NT2/D1 (cell line): ENCODE measurements at regions not wholly inside any gene's neighbourhood (a gene's known extent, or its start where the extent isn't known, plus 50 kb on each side); places are given as distances from the start of the nearest gene placed in this dataset.

ENCODE experiments used
- DNase-seq: peaks from one replicate; pipeline ENCODE4 v3.0.0-alpha.2; 2011; ENCODE audit warnings: low read depth, low spot score
- H3K27me3 ChIP-seq: 2 replicates; pipeline ENCODE4 v1.6.0; 2011; ENCODE audit warnings: mild to moderate bottlenecking; ENCODE audit not compliant: insufficient read length, insufficient read depth
- H3K36me3 ChIP-seq: 2 replicates; pipeline ENCODE4 v1.6.1; 2011; ENCODE audit warnings: mild to moderate bottlenecking, low read length, mixed read lengths; ENCODE audit not compliant: insufficient read depth, insufficient read length
- H3K4me1 ChIP-seq: 2 replicates; pipeline ENCODE4 v1.5.1; 2011; ENCODE audit not compliant: insufficient read depth, insufficient read length
- H3K4me3 ChIP-seq: 2 replicates; pipeline ENCODE4 v1.5.1; 2011; ENCODE audit warnings: low read depth; ENCODE audit not compliant: insufficient read length
- H3K9ac ChIP-seq: 2 replicates; pipeline ENCODE4 v1.6.0; 2011; ENCODE audit warnings: low read depth; ENCODE audit not compliant: insufficient read length
- H3K9me3 ChIP-seq: 2 replicates; pipeline ENCODE4 v1.5.1; 2011; ENCODE audit warnings: mild to moderate bottlenecking, low read length; ENCODE audit not compliant: insufficient read depth
- SUZ12 ChIP-seq: IDR thresholded peaks from 2 replicates; pipeline ENCODE4 v1.6.1; 2011; ENCODE audit not compliant: insufficient read length, insufficient read depth; ENCODE audit errors: extremely low read depth
- YY1 ChIP-seq: IDR thresholded peaks from 2 replicates; pipeline ENCODE4 v1.6.1; 2011; ENCODE audit not compliant: insufficient read length, insufficient read depth
- ZNF274 ChIP-seq: IDR thresholded peaks from 2 replicates; pipeline ENCODE4 v1.6.1; 2011; ENCODE audit warnings: mild to moderate bottlenecking, low read depth, low read length

DNA sequence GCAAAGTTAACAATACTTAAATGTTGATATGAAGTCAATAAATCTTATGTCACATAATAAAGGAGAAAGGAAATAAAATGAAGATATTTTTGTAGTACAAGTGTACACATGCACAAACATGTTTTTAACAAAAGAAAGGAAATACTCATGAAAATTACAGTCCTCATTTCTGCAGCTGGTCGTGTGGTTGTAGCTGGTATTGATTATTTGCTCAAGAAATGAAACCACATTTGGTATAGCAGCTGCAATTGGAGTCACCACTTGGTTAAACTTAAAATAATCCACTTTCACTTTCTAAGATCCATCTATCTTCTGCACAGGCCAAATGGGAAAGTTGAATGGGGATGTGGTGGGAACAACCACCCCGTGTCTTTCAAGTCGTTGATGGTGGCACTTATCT, 580.5 kb upstream of the NRXN1 start:
- no peak overlapping the region for H3K9ac ChIP-seq
- no peak for DNase-seq
- H3K36me3 ChIP-seq = no peaks in the 10 kb centered on the region
- no peak overlapping the region for H3K4me3 ChIP-seq
- H3K4me1 ChIP-seq = no peaks in the 10 kb centered on the region
- peaks cover 39% of the 10 kb centered on the region; the same call in 1 of the 2 replicates for H3K9me3 ChIP-seq
- no peaks in the 10 kb centered on the region for H3K27me3 ChIP-seq
- TF ChIP-seq ZNF274 (no peak), YY1 (no peak), SUZ12 (no peak)

GRCh38 chr2:51601706-51602105, 569.8 kb upstream of the NRXN1 start:
- H3K27me3 ChIP-seq = no peaks in the 10 kb centered on the region
- H3K36me3 ChIP-seq = no peaks in the 10 kb centered on the region
- H3K9ac ChIP-seq = no peak overlapping the region
- TF ChIP-seq ZNF274 (no peak), YY1 (no peak), SUZ12 (no peak)
- no peaks in the 10 kb centered on the region for H3K4me1 ChIP-seq
- H3K4me3 ChIP-seq = no peak overlapping the region
- H3K9me3 ChIP-seq = no peaks in the 10 kb centered on the region; the same call in 1 of the 2 replicates
- DNase-seq = no peak

GRCh38 chr2:51597086-51597485, 565.2 kb upstream of the NRXN1 start:
- H3K9me3 ChIP-seq = no peaks in the 10 kb centered on the region
- no peaks in the 10 kb centered on the region for H3K4me1 ChIP-seq
- no peak for DNase-seq
- H3K36me3 ChIP-seq = no peaks in the 10 kb centered on the region
- TF ChIP-seq SUZ12 = no peak
- no peak for TF ChIP-seq ZNF274
- TF ChIP-seq YY1 = no peak
- H3K9ac ChIP-seq = no peak overlapping the region
- no peaks in the 10 kb centered on the region for H3K27me3 ChIP-seq
- no peak overlapping the region for H3K4me3 ChIP-seq

DNA sequence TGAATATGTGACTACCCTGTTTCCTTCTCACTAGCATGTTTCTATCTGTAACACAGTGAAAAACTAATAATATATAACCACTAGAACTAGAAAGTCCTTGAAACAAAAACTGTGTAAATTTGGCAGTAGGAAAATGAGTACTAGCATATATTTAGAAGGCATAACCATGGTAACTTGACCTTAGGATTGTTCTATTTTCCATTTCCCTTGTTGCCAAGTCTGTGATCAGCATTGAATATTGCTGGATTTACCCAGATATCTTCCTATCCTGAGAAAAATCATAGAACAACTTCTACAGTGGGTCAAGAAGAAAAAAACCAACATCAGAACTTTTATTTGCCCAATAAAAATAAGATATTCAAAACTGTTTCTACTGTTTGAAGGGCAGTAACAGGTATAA, 563.9 kb upstream of the NRXN1 start:
- no peaks in the 10 kb centered on the region for H3K9me3 ChIP-seq
- H3K36me3 ChIP-seq = no peaks in the 10 kb centered on the region
- H3K4me1 ChIP-seq = no peaks in the 10 kb centered on the region
- no peak overlapping the region for H3K4me3 ChIP-seq
- H3K9ac ChIP-seq = no peak overlapping the region
- TF ChIP-seq YY1 (no peak), SUZ12 (no peak), ZNF274 (no peak)
- H3K27me3 ChIP-seq = no peaks in the 10 kb centered on the region
- DNase-seq = no peak

DNA sequence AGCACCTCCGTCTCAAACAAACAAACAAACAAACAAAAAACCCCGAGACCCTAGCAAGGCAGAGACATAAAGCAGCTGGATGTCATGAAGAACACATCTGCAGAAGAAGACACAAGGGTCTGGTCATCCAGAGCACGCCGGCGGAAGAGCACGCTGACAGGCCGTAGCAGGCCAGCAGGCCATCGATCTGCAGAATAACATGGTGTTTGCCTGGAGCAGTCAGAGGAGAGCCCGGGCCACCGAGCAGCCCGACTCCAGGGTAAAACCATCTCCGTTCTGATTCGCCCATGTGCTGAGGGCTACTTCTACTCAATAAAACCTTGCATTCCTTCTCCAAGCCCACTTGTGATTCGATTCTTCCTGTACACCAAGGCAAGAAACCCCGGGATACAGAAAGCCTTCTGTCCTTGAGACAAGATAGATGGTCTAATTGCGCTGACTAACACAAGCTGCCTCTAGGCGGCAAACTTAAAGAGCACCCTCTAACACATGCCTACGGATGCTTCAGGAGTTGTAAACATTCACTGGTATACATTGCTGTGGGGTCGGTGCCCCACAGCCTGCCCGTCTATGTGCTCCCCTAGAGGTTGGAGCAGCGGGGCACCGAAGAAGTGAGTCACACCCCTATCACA, 549.8 kb upstream of the NRXN1 start:
- H3K9ac ChIP-seq = no peak overlapping the region
- H3K4me3 ChIP-seq = no peak overlapping the region
- no peak for DNase-seq
- TF ChIP-seq ZNF274 = no peak
- TF ChIP-seq YY1 = no peak
- TF ChIP-seq SUZ12 = no peak
- no peaks in the 10 kb centered on the region for H3K4me1 ChIP-seq
- H3K36me3 ChIP-seq = no peaks in the 10 kb centered on the region
- no peaks in the 10 kb centered on the region for H3K9me3 ChIP-seq
- H3K27me3 ChIP-seq = no peaks in the 10 kb centered on the region

DNA sequence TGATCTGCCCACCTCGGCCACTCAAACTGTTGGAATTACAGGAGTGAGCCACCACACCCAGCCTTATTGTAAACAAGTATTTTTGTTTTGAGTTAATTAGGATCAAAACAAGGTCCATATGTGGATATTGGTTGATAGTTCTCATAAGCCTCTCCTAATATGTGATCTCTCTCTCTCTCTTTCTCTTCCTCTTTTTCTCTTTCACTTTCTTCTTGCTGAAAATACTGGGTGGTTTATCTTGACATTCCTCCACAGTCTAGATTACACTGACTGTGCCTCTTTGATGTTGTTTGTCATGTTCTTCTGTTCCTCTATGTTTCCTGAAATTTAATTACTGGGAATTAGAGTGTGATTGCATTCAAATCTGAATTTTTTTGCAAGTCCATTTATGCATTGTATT, 547.5 kb upstream of the NRXN1 start:
- H3K4me3 ChIP-seq = no peak overlapping the region
- no peaks in the 10 kb centered on the region for H3K27me3 ChIP-seq
- DNase-seq = no peak
- H3K4me1 ChIP-seq = no peaks in the 10 kb centered on the region
- no peak overlapping the region for H3K9ac ChIP-seq
- H3K9me3 ChIP-seq = no peaks in the 10 kb centered on the region
- H3K36me3 ChIP-seq = no peaks in the 10 kb centered on the region
- TF ChIP-seq YY1 (no peak), ZNF274 (no peak), SUZ12 (no peak)

GRCh38 chr2:51575181-51575580, 543.2 kb upstream of the NRXN1 start:
- no peak overlapping the region for H3K4me3 ChIP-seq
- H3K36me3 ChIP-seq = no peaks in the 10 kb centered on the region
- no peaks in the 10 kb centered on the region for H3K4me1 ChIP-seq
- DNase-seq = no peak
- TF ChIP-seq YY1 = no peak
- H3K27me3 ChIP-seq = no peaks in the 10 kb centered on the region
- H3K9ac ChIP-seq = no peak overlapping the region
- H3K9me3 ChIP-seq = no peaks in the 10 kb centered on the region

- no peak for DNase-seq
- Histone ChIP-seq H3K27me3 (no peaks in the 10 kb centered on the region), H3K9me3 (no peaks in the 10 kb centered on the region), H3K4me3 (no peak overlapping the region), H3K4me1 (no peaks in the 10 kb centered on the region), H3K9ac (no peak overlapping the region), H3K36me3 (no peaks in the 10 kb centered on the region)
- no peak for TF ChIP-seq ZNF274
- TF ChIP-seq YY1 = no peak
- no peak for TF ChIP-seq SUZ12
These were observed 527.1 kb upstream of the NRXN1 start for GRCh38 chr2:51559026-51559425.
